ENCODE measurements at regions not wholly inside any gene's neighbourhood (a gene's known extent, or its start where the extent isn't known, plus 50 kb on each side); places are given as distances from the start of the nearest gene placed in this dataset.

- no peak for TF ChIP-seq CTCF (IDR thresholded peaks at IDR 0.05)
- no peak for TF ChIP-seq POLR2A (IDR thresholded peaks at IDR 0.05)
- no peak for TF ChIP-seq EP300 (IDR thresholded peaks at IDR 0.05)
These were observed 61.7 kb upstream of the DLK1 start for GRCh38 chr14:100664841-100665510.

Data from tibial nerve (tissue), 4 donors.